Smooth muscle cell (in vitro differentiated cells): ENCODE measurements at regions not wholly inside any gene's neighbourhood (a gene's known extent, or its start where the extent isn't known, plus 50 kb on each side); places are given as distances from the start of the nearest gene placed in this dataset.

Experiments used
- DNase-seq: peaks from one replicate; lab custom pipeline; 2025; ENCODE audit not compliant: unreplicated experiment; lab: John Stamatoyannopoulos, UW
- H2AFZ ChIP-seq: fragments of 200-600 bp; sonication (generic); 2 replicates; pipeline ENCODE4 v1.6.0; 2016; ENCODE audit warnings: antibody characterized with exemption, low read depth, mild to moderate bottlenecking
- H3F3A ChIP-seq: fragments of 200-600 bp; sonication (generic); 2 replicates; pipeline ENCODE4 v1.6.0; 2017; ENCODE audit warnings: antibody characterized with exemption, low read depth
- H3K27ac ChIP-seq: fragments of 200-600 bp; sonication (generic); 2 replicates; pipeline ENCODE4 v1.5.1; 2016; ENCODE audit warnings: low read depth, mild to moderate bottlenecking
- H3K27me3 ChIP-seq: fragments of 200-600 bp; sonication (generic); 2 replicates; pipeline ENCODE4 v1.6.1; 2016; ENCODE audit warnings: low read depth, mild to moderate bottlenecking
- H3K36me3 ChIP-seq: fragments of 200-600 bp; sonication (generic); 2 replicates; pipeline ENCODE4 v1.5.1; 2016; ENCODE audit warnings: low read depth
- H3K4me1 ChIP-seq: fragments of 200-600 bp; sonication (generic); 2 replicates; pipeline ENCODE4 v1.5.1; 2016; ENCODE audit warnings: low read depth
- H3K4me2 ChIP-seq: fragments of 200-600 bp; sonication (generic); 2 replicates; pipeline ENCODE4 v1.6.0; 2016; ENCODE audit warnings: mild to moderate bottlenecking
- H3K4me3 ChIP-seq: fragments of 200-600 bp; sonication (generic); 2 replicates; pipeline ENCODE4 v1.5.1; 2016; ENCODE audit warnings: mild to moderate bottlenecking
- H3K79me2 ChIP-seq: fragments of 200-600 bp; sonication (generic); 2 replicates; pipeline ENCODE4 v1.6.0; 2016; ENCODE audit warnings: low read depth, mild to moderate bottlenecking
- H3K9ac ChIP-seq: fragments of 200-600 bp; sonication (generic); 2 replicates; pipeline ENCODE4 v1.6.0; 2016; ENCODE audit warnings: low read depth
- H3K9me3 ChIP-seq: fragments of 200-600 bp; sonication (generic); replicated peaks from 2 replicates; pipeline ENCODE4 v1.5.1; 2016; ENCODE audit warnings: low read depth
- H4K20me1 ChIP-seq: fragments of 200-600 bp; sonication (generic); 2 replicates; pipeline ENCODE4 v1.6.0; 2016; ENCODE audit warnings: low read depth
- whole genome bisulfite sequencing: methylation state at CpG from one replicate; pipeline ENCODE4 v1.1.7; 2016; ENCODE audit warnings: low lambda C conversion rate; 5-methylcytosine and 5-hydroxymethylcytosine counted together
- TF ChIP-seq, protein P1 (sequence below): fragments of 200-600 bp; sonication (generic); IDR thresholded peaks from 2 replicates; pipeline ENCODE4 v1.5.1; 2017; ENCODE audit warnings: borderline replicate concordance, mild to moderate bottlenecking, antibody characterized with exemption; ENCODE audit not compliant: insufficient read depth, poor library complexity, severe bottlenecking

DNA sequence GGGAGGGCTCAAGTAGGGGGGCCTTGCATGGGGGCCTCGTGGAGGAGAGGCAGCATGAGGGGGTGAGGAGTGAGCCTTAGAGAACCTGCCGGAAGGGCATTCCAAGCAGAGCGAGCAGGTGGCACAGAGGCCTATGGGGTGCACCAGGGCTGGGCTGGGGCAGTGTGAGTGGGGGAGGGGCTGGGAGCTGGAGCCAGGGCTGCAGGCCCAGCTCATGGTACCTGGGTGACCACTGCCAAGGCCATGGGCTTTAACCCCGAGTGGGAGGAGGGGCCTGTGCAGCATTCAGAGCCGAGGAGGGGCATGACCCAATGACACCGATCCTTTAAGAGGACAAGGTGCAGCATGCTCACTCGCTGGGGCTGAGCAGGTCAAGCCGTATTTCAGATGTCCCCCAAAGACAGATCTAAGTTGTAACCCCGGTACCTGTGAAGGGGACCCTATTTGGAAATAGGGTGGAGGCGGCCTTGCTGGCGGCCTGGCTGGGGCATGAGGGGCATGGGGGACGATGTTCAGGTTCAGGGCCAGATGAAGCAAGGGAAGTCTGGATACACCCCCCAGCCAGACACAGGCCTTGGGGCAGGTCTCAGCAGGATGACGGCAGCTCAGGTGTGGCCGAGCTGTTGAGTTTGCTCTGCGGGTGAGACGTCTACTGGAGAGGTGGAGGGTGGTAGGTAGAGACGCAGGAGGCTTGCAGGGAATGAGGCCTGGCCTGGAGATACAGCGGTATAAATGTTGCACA lies 137.0 kb downstream of the CPZ start:
- Histone ChIP-seq H3K4me2 (no peak overlapping the region), H3K79me2 (no peaks in the 10 kb centered on the region), H3K27me3 (no peaks in the 10 kb centered on the region), H2AFZ (no peak overlapping the region), H3K4me1 (no peaks in the 10 kb centered on the region), H4K20me1 (no peaks in the 10 kb centered on the region), H3K9ac (no peak overlapping the region), H3K27ac (no peak overlapping the region), H3K9me3 (no peaks in the 10 kb centered on the region), H3F3A (no peaks in the 10 kb centered on the region), H3K4me3 (no peak overlapping the region), H3K36me3 (no peaks in the 10 kb centered on the region)
- TF ChIP-seq, protein P1, sequence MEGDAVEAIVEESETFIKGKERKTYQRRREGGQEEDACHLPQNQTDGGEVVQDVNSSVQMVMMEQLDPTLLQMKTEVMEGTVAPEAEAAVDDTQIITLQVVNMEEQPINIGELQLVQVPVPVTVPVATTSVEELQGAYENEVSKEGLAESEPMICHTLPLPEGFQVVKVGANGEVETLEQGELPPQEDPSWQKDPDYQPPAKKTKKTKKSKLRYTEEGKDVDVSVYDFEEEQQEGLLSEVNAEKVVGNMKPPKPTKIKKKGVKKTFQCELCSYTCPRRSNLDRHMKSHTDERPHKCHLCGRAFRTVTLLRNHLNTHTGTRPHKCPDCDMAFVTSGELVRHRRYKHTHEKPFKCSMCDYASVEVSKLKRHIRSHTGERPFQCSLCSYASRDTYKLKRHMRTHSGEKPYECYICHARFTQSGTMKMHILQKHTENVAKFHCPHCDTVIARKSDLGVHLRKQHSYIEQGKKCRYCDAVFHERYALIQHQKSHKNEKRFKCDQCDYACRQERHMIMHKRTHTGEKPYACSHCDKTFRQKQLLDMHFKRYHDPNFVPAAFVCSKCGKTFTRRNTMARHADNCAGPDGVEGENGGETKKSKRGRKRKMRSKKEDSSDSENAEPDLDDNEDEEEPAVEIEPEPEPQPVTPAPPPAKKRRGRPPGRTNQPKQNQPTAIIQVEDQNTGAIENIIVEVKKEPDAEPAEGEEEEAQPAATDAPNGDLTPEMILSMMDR: no peak
- WGBS: 94% methylated on average over 17 of the region's 18 CpGs
- no peak for DNase-seq

DNA sequence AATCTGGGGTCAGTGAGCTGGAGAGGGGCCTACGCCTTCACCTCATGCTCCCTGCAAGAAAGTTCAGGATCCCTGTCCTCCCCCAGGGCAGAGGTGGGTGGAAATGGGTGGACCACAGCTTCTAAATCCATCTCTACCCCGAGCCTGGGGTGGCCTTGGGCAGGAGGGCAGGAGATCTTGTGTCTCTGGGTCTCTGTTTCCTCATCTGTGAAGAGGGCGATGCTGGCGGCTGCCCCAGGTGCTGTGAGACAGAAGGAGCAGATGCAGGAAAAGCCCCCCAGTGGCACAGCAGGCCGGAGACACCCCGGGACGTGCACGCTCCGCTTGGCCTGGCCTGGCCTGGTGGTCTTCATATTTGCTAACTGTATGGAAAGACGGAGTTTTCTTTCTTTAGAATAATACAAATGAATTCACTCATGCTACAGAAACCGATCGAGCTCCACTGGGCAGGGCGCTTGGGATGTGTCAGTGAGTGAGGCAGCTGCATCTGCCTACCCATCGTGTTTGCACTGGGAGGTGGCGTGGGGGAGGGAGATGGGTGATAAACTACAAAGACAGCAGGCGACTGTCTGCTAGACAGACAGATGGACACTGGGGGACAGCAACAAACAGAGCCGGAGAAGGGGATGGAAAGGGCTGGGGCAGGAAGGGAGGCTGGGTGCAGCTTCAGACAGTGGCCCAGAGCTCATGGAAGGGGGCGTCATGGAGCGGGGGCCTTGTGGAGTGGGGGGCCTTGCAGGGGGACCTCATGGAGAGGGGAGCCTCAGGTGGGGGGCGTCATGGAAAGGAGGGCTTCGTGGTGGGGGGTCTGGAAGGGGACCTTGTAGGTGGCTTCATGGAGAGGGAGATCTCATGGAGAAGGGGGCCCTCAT lies 136.2 kb downstream of the CPZ start:
- no peak overlapping the region for H3K27ac ChIP-seq
- WGBS: 90% methylated on average over 17 of the region's 21 CpGs
- H3K36me3 ChIP-seq: no peaks in the 10 kb centered on the region
- H3K27me3 ChIP-seq: no peaks in the 10 kb centered on the region
- DNase-seq: no peak
- H3K9ac ChIP-seq: no peak overlapping the region
- no peak overlapping the region for H3K4me2 ChIP-seq
- no peak overlapping the region for H3K4me3 ChIP-seq
- H3K79me2 ChIP-seq: no peaks in the 10 kb centered on the region
- TF ChIP-seq, protein P1: no peak
- no peak overlapping the region for H2AFZ ChIP-seq
- no peaks in the 10 kb centered on the region for H3K4me1 ChIP-seq
- H3F3A ChIP-seq: no peaks in the 10 kb centered on the region
- no peaks in the 10 kb centered on the region for H3K9me3 ChIP-seq
- H4K20me1 ChIP-seq: no peaks in the 10 kb centered on the region

DNA sequence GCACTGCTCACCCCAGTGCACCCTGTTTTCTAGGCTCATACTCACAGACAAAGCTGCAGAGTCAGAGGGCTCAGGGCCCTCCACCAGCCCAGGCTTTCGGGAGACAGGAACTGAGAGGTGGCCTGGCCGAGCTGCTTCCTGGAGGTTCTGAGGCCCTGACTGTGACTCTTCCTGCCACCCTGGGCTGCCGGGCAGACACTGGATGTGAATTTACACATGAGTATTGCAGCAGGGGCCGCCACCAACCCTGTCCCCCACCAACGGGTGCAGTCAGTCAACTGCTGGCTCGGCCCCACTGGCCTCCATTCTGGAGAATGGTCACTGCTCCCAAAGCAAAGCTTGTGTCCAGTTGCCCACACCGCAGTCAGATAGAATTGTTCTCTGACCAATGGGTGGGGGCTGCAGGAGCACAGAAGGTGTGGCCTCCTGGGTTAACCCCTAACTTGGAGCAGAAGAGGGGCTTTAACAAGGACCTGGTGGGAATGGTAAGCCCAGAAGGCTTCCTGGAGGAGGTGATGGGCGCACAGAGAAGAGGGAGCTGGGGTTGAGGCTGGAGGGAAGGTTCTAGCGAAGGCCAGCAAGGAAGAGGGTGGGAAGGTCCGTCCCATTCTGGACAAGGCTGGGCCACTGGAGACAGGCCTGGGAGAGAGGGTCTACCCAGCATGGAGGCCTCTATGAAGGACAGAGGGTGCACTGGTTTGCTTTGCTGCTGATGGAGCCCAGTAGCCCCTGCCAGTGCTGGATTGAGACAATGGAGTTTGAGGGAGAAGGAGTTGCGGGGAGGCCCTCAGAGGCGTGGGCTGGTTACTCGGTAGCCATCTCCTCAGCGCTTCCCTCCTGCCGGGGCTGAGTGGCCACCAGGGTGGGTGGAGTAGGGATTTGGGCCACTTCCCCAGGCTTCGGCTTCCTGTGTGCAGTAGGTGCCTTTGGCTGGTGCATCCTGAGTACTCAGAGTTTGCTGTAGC lies 135.3 kb downstream of the CPZ start:
- no peak overlapping the region for H3K4me2 ChIP-seq
- no peaks in the 10 kb centered on the region for H3K4me1 ChIP-seq
- no peak overlapping the region for H3K27ac ChIP-seq
- H3K27me3 ChIP-seq: no peaks in the 10 kb centered on the region
- WGBS: 91% methylated on average over 16 of the region's 16 CpGs
- no peaks in the 10 kb centered on the region for H3F3A ChIP-seq
- no peak for DNase-seq
- TF ChIP-seq, protein P1: no peak
- no peak overlapping the region for H3K9ac ChIP-seq
- H3K4me3 ChIP-seq: no peak overlapping the region
- H3K9me3 ChIP-seq: no peaks in the 10 kb centered on the region
- H2AFZ ChIP-seq: no peak overlapping the region
- H4K20me1 ChIP-seq: no peaks in the 10 kb centered on the region
- H3K79me2 ChIP-seq: no peaks in the 10 kb centered on the region
- no peaks in the 10 kb centered on the region for H3K36me3 ChIP-seq
